ENCODE measurements at regions not wholly inside any gene's neighbourhood (a gene's known extent, or its start where the extent isn't known, plus 50 kb on each side); places are given as distances from the start of the nearest gene placed in this dataset.

DNA sequence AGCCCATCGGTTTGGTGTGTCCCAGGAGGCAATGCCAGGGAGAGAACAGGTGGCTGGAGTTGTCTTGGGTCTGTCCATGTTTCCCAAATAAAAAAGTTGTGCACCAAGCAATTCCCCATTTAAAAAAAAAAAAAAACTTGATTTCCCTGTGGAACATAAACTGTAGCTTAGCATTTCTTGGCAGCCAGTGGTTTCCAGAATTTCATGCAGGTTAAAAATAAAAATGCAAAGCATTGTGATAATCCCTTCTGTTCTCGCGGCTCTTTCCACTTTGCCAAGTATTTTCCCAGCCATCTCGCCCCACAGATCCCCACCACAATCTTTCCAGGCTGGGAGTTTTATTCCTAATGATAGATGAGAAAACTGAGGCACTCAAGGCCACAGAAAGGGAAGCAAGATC lies 51.4 kb upstream of the MSX1 start:
- H3K27me3 ChIP-seq (ENCODE audit: insufficient read depth, poor library complexity, severe bottlenecking), result no peaks in the 10 kb centered on the region
- no peak overlapping the region for H3K4me3 ChIP-seq (ENCODE audit: severe bottlenecking)
- no peak overlapping the region for H3K27ac ChIP-seq (ENCODE audit: poor library complexity, severe bottlenecking)
- H3K36me3 ChIP-seq (ENCODE audit: low read depth), result no peaks in the 10 kb centered on the region
- no peaks in the 10 kb centered on the region for H3K9me3 ChIP-seq (ENCODE audit: severe bottlenecking)
- DNase-seq (ENCODE audit: low spot score) (no peak), ATAC-seq (ENCODE audit: low read depth) (no peak)
- no peaks in the 10 kb centered on the region for H3K4me1 ChIP-seq (ENCODE audit: insufficient read depth, poor library complexity, severe bottlenecking)
- TF ChIP-seq, protein P1, sequence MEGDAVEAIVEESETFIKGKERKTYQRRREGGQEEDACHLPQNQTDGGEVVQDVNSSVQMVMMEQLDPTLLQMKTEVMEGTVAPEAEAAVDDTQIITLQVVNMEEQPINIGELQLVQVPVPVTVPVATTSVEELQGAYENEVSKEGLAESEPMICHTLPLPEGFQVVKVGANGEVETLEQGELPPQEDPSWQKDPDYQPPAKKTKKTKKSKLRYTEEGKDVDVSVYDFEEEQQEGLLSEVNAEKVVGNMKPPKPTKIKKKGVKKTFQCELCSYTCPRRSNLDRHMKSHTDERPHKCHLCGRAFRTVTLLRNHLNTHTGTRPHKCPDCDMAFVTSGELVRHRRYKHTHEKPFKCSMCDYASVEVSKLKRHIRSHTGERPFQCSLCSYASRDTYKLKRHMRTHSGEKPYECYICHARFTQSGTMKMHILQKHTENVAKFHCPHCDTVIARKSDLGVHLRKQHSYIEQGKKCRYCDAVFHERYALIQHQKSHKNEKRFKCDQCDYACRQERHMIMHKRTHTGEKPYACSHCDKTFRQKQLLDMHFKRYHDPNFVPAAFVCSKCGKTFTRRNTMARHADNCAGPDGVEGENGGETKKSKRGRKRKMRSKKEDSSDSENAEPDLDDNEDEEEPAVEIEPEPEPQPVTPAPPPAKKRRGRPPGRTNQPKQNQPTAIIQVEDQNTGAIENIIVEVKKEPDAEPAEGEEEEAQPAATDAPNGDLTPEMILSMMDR (IDR thresholded peaks at IDR 0.05; ENCODE audit: poor library complexity, severe bottlenecking), result no peak

DNA sequence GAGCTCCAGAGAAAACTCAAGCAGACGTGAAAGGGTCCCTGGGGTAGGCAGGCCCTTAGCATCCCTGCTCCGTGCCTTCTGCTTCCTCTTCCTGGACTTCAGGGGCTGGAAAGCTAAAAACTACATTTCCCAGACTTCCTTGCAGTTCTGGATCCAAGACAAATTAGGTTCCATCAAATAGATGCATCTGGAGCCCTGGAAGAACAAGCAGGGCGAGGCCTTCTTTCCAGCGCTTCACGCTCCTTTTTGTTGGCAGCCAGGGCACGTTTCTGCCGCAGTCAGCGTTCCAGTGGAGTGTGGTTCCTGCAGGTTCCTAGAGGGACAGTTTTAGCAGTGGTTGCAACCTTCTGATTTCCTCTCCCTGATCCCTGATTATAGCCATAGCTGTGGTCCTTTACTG lies 53.6 kb upstream of the MSX1 start:
- TF ChIP-seq, protein P1 (IDR thresholded peaks at IDR 0.05; ENCODE audit: poor library complexity, severe bottlenecking), result no peak
- no peak for DNase-seq (ENCODE audit: low spot score)
- Histone ChIP-seq H3K27ac (ENCODE audit: poor library complexity, severe bottlenecking) (no peak overlapping the region), H3K36me3 (ENCODE audit: low read depth) (no peaks in the 10 kb centered on the region), H3K27me3 (ENCODE audit: insufficient read depth, poor library complexity, severe bottlenecking) (no peaks in the 10 kb centered on the region), H3K4me3 (ENCODE audit: severe bottlenecking) (no peak overlapping the region), H3K9me3 (ENCODE audit: severe bottlenecking) (no peaks in the 10 kb centered on the region), H3K4me1 (ENCODE audit: insufficient read depth, poor library complexity, severe bottlenecking) (no peaks in the 10 kb centered on the region)
- ATAC-seq (ENCODE audit: low read depth), result no peak

DNA sequence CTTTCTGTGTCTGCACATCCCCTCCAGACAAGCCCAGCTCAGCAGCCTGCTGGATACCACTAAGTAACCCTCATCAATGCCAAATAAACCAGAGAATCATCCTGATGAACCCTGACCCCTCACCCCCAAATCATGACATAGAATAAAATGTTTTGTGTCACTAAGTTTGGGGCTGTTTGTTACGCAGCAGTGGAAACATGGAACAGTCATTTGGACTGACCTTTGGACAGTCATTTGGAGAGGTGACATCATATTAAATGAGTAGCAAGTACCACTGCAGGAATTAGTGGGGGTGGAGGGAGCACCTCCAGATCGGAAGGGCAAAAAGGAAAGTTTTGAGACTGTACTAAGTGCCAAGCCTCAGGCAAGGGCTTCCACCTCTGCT lies 55.6 kb upstream of the MSX1 start:
- H3K36me3 ChIP-seq (ENCODE audit: low read depth), result no peaks in the 10 kb centered on the region

DNA sequence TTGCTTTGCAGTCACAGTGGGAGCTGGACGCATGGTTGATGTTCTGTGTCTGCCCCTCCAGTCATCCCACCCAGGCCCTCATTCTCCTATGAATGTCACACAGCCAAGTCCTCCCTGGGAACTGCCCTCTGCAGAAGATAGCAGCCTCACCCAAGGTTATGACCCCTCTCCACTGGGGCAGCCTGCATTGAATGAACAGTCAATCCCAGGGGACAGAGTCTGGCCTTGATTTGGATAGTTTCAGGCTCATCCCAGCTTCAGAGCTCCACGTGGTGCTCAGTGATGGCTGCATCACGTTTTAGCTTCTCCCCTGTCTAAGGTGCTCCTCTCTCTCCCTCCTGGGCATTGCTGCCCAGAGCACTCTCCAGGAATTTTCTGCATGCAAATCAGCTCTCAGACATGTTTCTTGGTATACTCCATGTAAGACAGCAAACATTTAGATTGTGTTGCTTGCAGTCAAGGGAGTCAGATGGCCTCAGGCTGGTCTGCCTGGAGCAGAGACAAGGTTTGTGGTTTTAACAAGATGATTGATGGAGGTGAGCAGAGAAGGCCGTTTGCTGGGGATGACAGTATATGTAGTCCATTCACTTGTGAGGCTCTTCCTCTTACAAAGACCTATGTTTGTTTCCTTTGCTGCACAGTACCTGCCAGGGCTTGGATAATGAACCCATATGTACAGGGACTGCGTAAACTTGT lies 56.1 kb upstream of the MSX1 start:
- DNase-seq (ENCODE audit: low spot score), result no peak
- Histone ChIP-seq H3K36me3 (ENCODE audit: low read depth) (no peaks in the 10 kb centered on the region), H3K27ac (ENCODE audit: poor library complexity, severe bottlenecking) (no peak overlapping the region), H3K9me3 (ENCODE audit: severe bottlenecking) (no peaks in the 10 kb centered on the region), H3K27me3 (ENCODE audit: insufficient read depth, poor library complexity, severe bottlenecking) (no peaks in the 10 kb centered on the region), H3K4me3 (ENCODE audit: severe bottlenecking) (no peak overlapping the region), H3K4me1 (ENCODE audit: insufficient read depth, poor library complexity, severe bottlenecking) (no peaks in the 10 kb centered on the region)
- ATAC-seq (ENCODE audit: low read depth), result no peak
- TF ChIP-seq, protein P1 (IDR thresholded peaks at IDR 0.05; ENCODE audit: poor library complexity, severe bottlenecking), result no peak

More for the DNA sequence above, 55.6 kb upstream of the MSX1 start:
- Histone ChIP-seq H3K4me3 (ENCODE audit: severe bottlenecking) (no peak overlapping the region), H3K27ac (ENCODE audit: poor library complexity, severe bottlenecking) (no peak overlapping the region), H3K9me3 (ENCODE audit: severe bottlenecking) (no peaks in the 10 kb centered on the region), H3K4me1 (ENCODE audit: insufficient read depth, poor library complexity, severe bottlenecking) (no peaks in the 10 kb centered on the region), H3K27me3 (ENCODE audit: insufficient read depth, poor library complexity, severe bottlenecking) (no peaks in the 10 kb centered on the region)
- TF ChIP-seq, protein P1 (IDR thresholded peaks at IDR 0.05; ENCODE audit: poor library complexity, severe bottlenecking), result no peak
- DNase-seq (ENCODE audit: low spot score) (no peak), ATAC-seq (ENCODE audit: low read depth) (no peak)

DNA sequence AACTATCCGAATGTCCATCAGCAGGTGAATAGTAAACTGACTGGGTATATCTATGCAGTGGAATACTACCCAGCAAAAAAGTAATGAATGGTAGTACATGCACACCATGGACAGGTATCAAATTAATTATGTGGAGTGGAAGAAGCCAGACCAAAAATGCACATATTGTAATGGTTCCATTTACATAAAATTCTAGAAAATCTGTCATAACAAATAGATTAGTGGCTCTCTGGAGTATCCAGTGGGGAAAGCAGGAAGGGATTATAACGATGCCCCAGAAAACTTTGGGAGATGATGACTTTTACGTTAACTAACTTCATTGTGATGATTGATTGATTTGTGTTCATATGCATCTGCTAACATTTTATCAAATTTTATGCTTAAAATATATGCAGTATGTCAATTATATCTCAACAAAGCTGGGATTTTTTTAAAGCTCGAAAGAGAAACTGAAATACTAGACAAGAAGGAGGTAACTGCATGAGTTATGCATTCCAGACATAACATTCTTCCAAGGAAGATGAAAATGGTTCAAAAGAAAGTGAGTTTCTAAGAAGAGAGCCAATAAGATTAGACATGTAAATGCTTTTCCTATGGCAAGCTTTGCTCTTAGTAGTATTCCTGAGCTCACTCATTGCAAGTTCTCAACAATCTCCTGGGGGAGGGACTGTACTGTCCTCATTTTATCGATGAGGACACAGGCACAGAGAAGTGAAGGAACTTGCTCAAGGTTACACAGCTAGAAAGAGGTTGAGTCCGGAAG lies 58.6 kb upstream of the MSX1 start:
- DNase-seq (ENCODE audit: low spot score) (no peak), ATAC-seq (ENCODE audit: low read depth) (no peak)
- Histone ChIP-seq H3K27ac (ENCODE audit: poor library complexity, severe bottlenecking) (no peak overlapping the region), H3K4me1 (ENCODE audit: insufficient read depth, poor library complexity, severe bottlenecking) (no peaks in the 10 kb centered on the region), H3K36me3 (ENCODE audit: low read depth) (no peaks in the 10 kb centered on the region), H3K4me3 (ENCODE audit: severe bottlenecking) (no peak overlapping the region), H3K9me3 (ENCODE audit: severe bottlenecking) (no peaks in the 10 kb centered on the region), H3K27me3 (ENCODE audit: insufficient read depth, poor library complexity, severe bottlenecking) (no peaks in the 10 kb centered on the region)
- TF ChIP-seq, protein P1 (IDR thresholded peaks at IDR 0.05; ENCODE audit: poor library complexity, severe bottlenecking), result no peak

Data from RWPE2 (cell line).